ENCODE measurements at regions not wholly inside any gene's neighbourhood (a gene's known extent, or its start where the extent isn't known, plus 50 kb on each side); places are given as distances from the start of the nearest gene placed in this dataset.

DNA sequence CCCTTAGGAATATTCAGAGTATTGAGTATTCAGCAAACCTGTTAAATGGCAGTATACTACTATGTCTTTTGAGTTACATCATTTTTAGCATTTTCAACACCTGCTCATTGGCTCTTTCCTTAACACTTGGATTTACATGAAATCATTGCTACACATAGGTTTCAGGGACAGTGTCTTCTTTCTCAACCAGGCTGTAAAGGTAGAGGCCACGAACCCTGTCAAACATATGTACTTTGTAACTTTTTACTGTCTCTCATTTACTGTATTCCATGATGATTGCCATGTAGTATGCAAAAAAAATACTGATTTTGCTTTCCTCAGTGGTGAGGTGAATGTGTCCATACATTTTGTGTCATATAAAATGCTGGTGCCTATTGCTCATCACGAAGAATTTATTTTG lies 264.4 kb downstream of the SLCO4C1 start:
- Histone ChIP-seq H3K27ac (no peak overlapping the region), H3K4me3 (no peak overlapping the region), H3K4me1 (replicated peaks in 1 of 2) (peaks cover 0 to 3% of the 10 kb centered on the region in 2 donors)
- in situ Hi-C loops (cut with MboI; ENCODE audit: low pct_unique_long_range_greater_than_20kb in 2 of 9, low sequenced_read_pairs in 9 of 9, unreplicated experiment in 9 of 9), result no loop called here
- 0 to 100% (median 66%) methylated on average over 1 to 2 of the region's 2 CpGs; no CpG with 5 or more reads in 4 of the 10 experiments for WGBS, 10 experiments
- no peak for ATAC-seq (replicated peaks in 6 of 8)

DNA sequence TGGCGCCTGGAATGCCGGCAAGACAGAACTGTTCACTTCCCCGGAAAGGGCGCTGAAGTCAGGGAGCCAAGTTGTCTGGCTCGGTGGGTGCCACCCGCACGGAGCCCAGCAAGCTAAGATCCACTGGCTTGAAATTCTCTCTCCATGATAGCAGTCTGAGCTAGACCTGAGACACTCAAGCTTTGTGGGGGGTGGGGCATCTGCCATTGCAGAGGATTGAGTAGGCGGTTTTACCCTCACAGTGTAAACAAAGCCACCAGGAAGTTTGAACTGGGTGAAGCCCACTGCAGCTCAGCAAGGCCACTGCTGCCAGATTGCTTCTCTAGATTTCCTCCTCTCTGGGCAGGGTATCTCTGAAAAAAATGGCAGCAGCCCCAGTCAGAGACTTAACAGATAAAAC lies 277.4 kb downstream of the SLCO4C1 start:
- Histone ChIP-seq H3K4me3 (no peak overlapping the region), H3K27ac (no peak overlapping the region), H3K4me1 (replicated peaks in 1 of 2) (no peaks in the 10 kb centered on the region)
- WGBS, 10 experiments, result 0 to 100% (median 73%) methylated on average over 1 to 8 of the region's 8 CpGs; no CpG with 5 or more reads in 2 of the 10 experiments
- in situ Hi-C loops (cut with MboI; ENCODE audit: low pct_unique_long_range_greater_than_20kb in 2 of 9, low sequenced_read_pairs in 9 of 9, unreplicated experiment in 9 of 9), result no loop called here
- no peak for ATAC-seq (replicated peaks in 6 of 8)

DNA sequence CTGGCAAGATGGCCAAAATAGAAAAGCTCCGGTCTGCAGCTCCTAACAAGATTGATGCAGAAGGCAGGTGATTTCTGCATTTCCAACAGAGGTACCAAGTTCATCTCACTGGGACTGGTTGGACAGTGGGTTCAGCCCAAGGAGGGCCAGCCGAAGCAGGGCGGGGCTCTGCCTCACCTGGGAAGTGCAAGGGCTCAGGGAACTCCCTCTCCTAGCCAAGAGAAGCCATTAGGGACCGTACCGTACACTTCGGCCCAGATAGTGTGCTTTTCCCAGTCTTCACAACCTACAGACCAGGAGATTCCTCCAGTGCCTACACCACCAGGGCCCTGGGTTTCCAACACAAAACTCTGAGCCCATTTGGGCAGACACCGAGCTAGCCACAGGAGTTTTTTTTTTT lies 277.8 kb downstream of the SLCO4C1 start:
- H3K4me3 ChIP-seq, result no peak overlapping the region
- no peak overlapping the region for H3K27ac ChIP-seq
- no peaks in the 10 kb centered on the region for H3K4me1 ChIP-seq (replicated peaks in 1 of 2)
- 9 to 100% (median 81%) methylated on average over 1 to 6 of the region's 7 CpGs; no CpG with 5 or more reads in 2 of the 10 experiments for WGBS, 10 experiments
- in situ Hi-C loops (cut with MboI; ENCODE audit: low pct_unique_long_range_greater_than_20kb in 2 of 9, low sequenced_read_pairs in 9 of 9, unreplicated experiment in 9 of 9), result no loop called here
- no peak for ATAC-seq (replicated peaks in 6 of 8)

DNA sequence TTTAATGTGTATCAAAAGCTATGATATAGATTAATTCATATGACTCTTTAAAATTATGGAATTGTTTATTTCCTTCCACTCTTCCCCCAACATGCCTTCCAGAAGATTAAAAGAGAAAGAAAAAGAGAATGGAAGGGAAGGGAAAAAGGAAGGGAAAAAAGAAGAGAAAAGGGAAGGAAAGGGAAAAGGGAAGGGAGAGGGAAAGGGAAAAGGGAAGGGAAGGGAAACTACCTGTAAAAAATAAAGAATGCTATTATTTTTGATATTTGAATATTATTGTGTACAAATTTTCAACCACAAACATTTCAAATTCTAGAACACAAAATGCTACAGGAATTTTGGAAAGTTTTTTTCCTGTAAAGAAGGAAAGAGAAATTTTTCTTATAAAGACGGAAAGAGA lies 281.7 kb downstream of the SLCO4C1 start:
- no peak overlapping the region for H3K4me3 ChIP-seq
- no peak overlapping the region for H3K27ac ChIP-seq
- 0 to 100% (median 67%) methylated on average over 1 of the region's 1 CpG; no CpG with 5 or more reads in 1 of the 10 experiments for WGBS, 10 experiments
- H3K4me1 ChIP-seq (replicated peaks in 1 of 2), result no peaks in the 10 kb centered on the region
- in situ Hi-C loops (cut with MboI; ENCODE audit: low pct_unique_long_range_greater_than_20kb in 2 of 9, low sequenced_read_pairs in 9 of 9, unreplicated experiment in 9 of 9), result no loop called here
- ATAC-seq (replicated peaks in 6 of 8), result no peak

DNA sequence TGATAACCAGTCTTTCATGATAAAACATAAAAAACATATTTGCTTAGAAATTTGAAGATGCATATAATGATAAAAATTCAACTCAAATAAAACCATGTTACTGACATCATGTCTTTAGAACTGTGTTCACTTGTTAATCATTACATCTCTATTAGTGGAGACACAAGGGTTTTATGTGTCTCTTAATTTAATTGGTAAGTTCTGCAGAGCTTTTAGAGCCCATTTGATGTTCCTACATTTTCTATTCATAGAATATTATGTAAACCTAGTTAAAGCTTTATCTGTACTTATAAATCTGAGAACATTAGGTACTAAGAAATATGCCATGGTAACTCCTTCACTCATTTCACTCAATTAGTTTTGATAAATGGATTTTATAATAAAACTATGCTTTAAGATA lies 285.4 kb downstream of the SLCO4C1 start:
- Histone ChIP-seq H3K4me1 (replicated peaks in 1 of 2) (no peaks in the 10 kb centered on the region), H3K4me3 (no peak overlapping the region), H3K27ac (no peak overlapping the region)
- no peak for ATAC-seq (replicated peaks in 6 of 8)
- in situ Hi-C loops (cut with MboI; ENCODE audit: low pct_unique_long_range_greater_than_20kb in 2 of 9, low sequenced_read_pairs in 9 of 9, unreplicated experiment in 9 of 9), result no loop called here

DNA sequence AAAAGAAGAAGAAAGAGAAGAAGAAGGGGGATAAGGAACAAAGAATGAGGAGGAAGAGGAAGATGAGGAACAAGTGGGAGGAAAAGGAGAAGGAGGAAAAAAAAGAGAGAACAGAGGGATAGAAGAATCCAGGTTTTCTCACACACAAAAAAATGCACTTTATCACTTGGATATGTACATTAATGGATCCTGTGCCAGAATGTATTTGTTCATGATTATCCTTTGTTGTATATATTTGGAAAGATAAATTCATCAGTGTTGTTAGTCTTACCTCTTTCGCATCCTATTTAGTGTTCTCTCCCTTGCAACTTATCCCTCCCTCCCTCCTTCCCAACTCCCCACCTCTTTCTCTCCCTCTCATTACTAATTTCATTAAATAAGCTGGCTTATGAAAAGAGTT lies 298.8 kb downstream of the SLCO4C1 start:
- Histone ChIP-seq H3K4me3 (no peak overlapping the region), H3K27ac (no peak overlapping the region), H3K4me1 (replicated peaks in 1 of 2) (no peaks in the 10 kb centered on the region)
- 21 to 100% (median 82%) methylated on average over 1 of the region's 1 CpG; no CpG with 5 or more reads in 1 of the 10 experiments for WGBS, 10 experiments
- in situ Hi-C loops (cut with MboI; ENCODE audit: low pct_unique_long_range_greater_than_20kb in 2 of 9, low sequenced_read_pairs in 9 of 9, unreplicated experiment in 9 of 9), result no loop called here
- ATAC-seq (replicated peaks in 6 of 8), result no peak

DNA sequence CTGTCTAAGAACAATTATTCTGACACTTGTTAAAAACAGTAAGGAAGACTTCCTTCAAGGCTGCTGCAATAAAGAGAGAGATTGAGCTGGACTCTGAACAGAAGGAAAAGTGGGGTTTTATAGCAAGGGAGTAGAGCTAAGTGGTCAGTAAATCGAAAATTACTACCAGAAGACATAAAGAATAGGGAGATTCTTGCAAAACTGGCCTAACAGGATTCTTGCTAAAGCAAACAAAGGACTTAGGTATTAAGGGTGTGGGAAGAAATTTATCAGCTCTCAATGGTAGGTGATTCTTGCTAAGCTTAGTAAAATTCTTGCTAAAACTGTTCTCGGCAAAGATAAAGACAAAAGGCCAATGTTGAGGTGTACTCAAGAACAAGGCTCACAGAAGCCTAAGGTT lies 300.5 kb downstream of the SLCO4C1 start:
- in situ Hi-C loops (cut with MboI; ENCODE audit: low pct_unique_long_range_greater_than_20kb in 2 of 9, low sequenced_read_pairs in 9 of 9, unreplicated experiment in 9 of 9), result no loop called here
- ATAC-seq (replicated peaks in 6 of 8), result no peak
- Histone ChIP-seq H3K4me1 (replicated peaks in 1 of 2) (no peaks in the 10 kb centered on the region), H3K27ac (no peak overlapping the region), H3K4me3 (no peak overlapping the region)
- WGBS, 10 experiments, result 0 to 92% (median 54%) methylated on average over 1 to 2 of the region's 2 CpGs; no CpG with 5 or more reads in 1 of the 10 experiments

DNA sequence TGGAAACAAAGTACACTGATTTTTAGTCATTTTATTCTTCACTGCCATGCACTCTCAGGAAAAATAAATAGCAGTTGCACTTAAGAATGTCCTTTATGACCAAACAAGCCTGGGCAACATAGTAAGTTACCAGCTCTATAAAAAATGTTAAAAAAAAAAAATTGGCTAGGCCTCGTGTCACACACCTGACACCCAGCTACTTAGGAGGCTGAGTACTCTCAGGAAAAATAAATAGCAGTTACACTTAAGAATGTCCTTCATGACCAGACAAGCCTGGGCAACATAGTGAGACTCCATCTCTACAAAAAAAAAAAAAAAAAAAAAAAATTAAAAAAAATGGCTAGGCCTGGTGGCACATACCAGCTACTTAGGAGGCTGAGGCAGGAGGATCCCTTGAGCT lies 304.6 kb downstream of the SLCO4C1 start:
- no peak for ATAC-seq (replicated peaks in 6 of 8)
- no peaks in the 10 kb centered on the region for H3K4me1 ChIP-seq (replicated peaks in 1 of 2)
- no peak overlapping the region for H3K4me3 ChIP-seq
- in situ Hi-C loops (cut with MboI; ENCODE audit: low pct_unique_long_range_greater_than_20kb in 2 of 9, low sequenced_read_pairs in 9 of 9, unreplicated experiment in 9 of 9), result no loop called here
- H3K27ac ChIP-seq, result no peak overlapping the region
- 0 to 100% (median 78%) methylated on average over 1 of the region's 1 CpG; no CpG with 5 or more reads in 2 of the 10 experiments for WGBS, 10 experiments

DNA sequence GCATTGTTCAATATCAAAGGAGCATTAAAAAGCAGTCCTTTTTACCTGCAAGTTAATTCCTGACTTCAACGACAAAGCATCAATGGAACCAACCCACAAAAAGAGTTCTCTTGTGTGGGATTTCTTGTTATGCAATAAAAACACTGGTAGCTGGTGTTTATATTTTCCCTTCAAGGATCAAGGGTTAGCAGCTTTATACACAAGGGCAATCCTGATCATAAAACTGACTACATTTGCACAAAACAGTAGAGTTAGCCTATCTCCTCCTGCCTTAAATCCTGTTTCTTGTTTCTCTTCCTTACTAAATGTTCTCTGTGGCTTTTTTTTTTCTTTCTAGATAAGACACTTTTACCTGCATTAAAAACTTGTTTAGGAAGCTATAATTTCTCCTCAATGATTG lies 306.4 kb downstream of the SLCO4C1 start:
- Histone ChIP-seq H3K27ac (no peak overlapping the region), H3K4me1 (replicated peaks in 1 of 2) (no peaks in the 10 kb centered on the region), H3K4me3 (no peak overlapping the region)
- WGBS, 10 experiments, result 0 to 100% (median 65%) methylated on average over 1 of the region's 1 CpG; no CpG with 5 or more reads in 4 of the 10 experiments
- no peak for ATAC-seq (replicated peaks in 6 of 8)
- in situ Hi-C loops (cut with MboI; ENCODE audit: low pct_unique_long_range_greater_than_20kb in 2 of 9, low sequenced_read_pairs in 9 of 9, unreplicated experiment in 9 of 9), result no loop called here

DNA sequence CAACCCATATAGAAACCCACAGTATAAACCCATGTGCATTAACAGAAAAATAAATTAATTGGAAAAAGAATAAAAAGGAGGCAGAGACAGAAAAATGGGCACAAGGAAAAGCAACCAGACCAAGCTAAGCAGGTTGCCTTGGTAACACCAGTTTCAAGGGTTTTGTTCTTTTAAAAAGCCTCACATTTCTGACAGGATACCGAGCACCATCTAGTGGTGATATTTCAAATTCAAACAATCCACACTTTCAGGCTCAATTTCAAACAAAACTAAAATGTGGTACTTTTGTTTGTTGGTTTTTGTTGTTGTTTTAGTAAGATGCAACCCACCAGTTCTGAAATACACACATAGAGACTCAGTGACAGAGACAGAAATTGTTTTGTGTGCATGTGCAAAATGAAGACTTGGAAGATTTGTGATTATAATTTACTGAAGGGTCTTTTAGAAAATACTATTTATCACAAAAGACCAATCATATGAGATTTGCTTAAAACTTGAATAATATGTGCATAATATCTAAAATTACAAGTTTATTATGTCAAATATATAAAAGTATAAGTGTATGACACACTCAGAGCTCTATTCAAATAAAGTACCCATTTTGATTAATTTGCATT lies 318.2 kb downstream of the SLCO4C1 start:
- ATAC-seq (replicated peaks in 6 of 8), result peak in 7 of 8 experiments; percentile 36 to 62 (median 43)
- no peak overlapping the region for H3K4me3 ChIP-seq
- in situ Hi-C loops (cut with MboI; ENCODE audit: low pct_unique_long_range_greater_than_20kb in 2 of 9, low sequenced_read_pairs in 9 of 9, unreplicated experiment in 9 of 9), result no loop called here
- peaks cover 0 to 2% of the 10 kb centered on the region in 2 donors for H3K4me1 ChIP-seq (replicated peaks in 1 of 2)
- H3K27ac ChIP-seq, result no peak overlapping the region
- WGBS, 10 experiments, result 0% methylated on average over 1 of the region's 1 CpG; no CpG with 5 or more reads in 3 of the 10 experiments

DNA sequence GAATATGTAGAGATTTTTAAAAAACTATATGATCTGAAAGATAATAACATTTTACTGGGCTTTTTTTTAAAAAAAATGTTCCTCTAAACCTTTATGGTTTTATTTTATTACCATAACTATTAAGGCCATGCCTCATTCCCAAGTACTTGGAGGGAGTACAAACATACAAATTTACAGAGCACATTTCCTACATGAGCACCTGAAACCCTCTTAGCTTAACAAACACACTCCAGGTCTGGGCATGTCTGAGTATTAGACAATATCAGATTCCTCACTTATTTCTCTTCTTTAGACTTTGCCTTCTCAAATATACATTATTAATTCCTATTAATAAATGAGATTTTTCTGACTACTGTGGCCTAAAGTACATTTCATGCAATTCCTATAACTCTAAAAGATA lies 319.2 kb downstream of the SLCO4C1 start:
- no peak for ATAC-seq (replicated peaks in 6 of 8)
- Histone ChIP-seq H3K27ac (no peak overlapping the region), H3K4me1 (replicated peaks in 1 of 2) (peaks cover 0 to 2% of the 10 kb centered on the region in 2 donors), H3K4me3 (no peak overlapping the region)
- in situ Hi-C loops (cut with MboI; ENCODE audit: low pct_unique_long_range_greater_than_20kb in 2 of 9, low sequenced_read_pairs in 9 of 9, unreplicated experiment in 9 of 9), result no loop called here

DNA sequence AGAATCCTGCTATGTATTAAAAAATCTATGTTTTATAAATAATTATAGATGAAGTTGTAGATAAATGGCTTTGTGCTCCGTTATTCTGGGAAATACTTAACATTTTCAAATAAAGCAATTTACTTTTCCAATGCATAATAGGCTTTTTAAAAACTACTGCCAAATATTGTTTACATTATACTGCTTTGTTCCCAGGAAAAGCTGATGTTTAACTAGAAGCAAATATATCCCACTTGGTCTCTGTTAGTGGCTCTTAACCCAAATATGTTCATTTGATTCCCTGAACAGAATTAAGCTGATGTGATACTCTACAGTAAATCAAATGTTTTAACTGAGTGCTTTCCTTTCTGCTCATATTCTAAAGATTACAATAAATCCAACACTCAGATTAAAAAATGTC lies 326.3 kb downstream of the SLCO4C1 start:
- in situ Hi-C loops (cut with MboI; ENCODE audit: low pct_unique_long_range_greater_than_20kb in 2 of 9, low sequenced_read_pairs in 9 of 9, unreplicated experiment in 9 of 9), result no loop called here
- 0 to 100% (median 83%) methylated on average over 1 of the region's 1 CpG; no CpG with 5 or more reads in 1 of the 10 experiments for WGBS, 10 experiments
- H3K4me3 ChIP-seq, result no peak overlapping the region
- H3K27ac ChIP-seq, result no peak overlapping the region
- no peak for ATAC-seq (replicated peaks in 6 of 8)
- peaks cover 0 to 10% of the 10 kb centered on the region in 2 donors for H3K4me1 ChIP-seq (replicated peaks in 1 of 2)

DNA sequence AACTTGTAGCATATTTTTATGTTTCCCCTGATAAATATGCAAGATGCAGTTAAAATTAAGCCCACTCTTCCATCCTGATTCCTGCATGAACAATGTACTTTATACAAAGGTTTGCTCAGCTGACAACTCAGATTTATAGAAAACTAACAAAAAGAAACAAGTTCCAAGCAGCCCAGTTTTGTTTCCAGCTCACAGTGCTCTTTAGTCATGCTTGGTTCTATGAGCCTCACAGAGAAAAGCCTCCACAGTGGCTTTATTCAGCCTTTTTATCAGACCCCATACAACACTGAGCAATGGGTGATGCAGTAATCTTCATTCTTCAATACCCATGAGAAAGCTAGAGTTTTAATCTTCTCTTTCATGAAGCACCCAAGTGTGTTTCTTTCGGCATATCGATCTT lies 329.6 kb downstream of the SLCO4C1 start:
- in situ Hi-C loops (cut with MboI; ENCODE audit: low pct_unique_long_range_greater_than_20kb in 2 of 9, low sequenced_read_pairs in 9 of 9, unreplicated experiment in 9 of 9), result no loop called here
- Histone ChIP-seq H3K4me1 (replicated peaks in 1 of 2) (peaks cover 0 to 10% of the 10 kb centered on the region in 2 donors), H3K4me3 (no peak overlapping the region), H3K27ac (peak overlapping the region; percentile 3 to 60)
- ATAC-seq (replicated peaks in 6 of 8), result peak in 5 of 8 experiments; percentile 82 to 100 (median 91)
- 0 to 94% (median 30%) methylated on average over 1 to 2 of the region's 2 CpGs; no CpG with 5 or more reads in 2 of the 10 experiments for WGBS, 10 experiments

DNA sequence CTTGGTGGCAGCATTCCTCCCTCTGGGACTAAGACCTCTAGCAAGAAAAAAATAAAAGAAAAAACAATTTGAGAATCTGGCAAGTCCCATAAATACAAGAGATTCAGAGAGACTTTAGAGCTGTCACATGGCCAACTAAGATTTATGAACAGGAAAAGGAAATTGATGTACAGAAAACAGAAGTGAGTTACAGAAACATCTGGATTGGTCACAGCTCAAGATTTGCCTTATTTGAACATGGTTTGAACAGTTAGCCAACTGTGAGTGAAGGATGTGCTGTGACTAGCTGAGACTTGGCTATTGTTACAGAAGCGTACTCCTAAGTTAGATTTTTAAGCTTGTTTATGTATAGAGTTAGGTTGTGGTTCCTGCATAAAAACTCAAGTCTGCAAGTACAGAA lies 340.2 kb downstream of the SLCO4C1 start:
- H3K4me1 ChIP-seq (replicated peaks in 1 of 2), result no peaks in the 10 kb centered on the region
- no peak overlapping the region for H3K4me3 ChIP-seq
- no peak overlapping the region for H3K27ac ChIP-seq
- ATAC-seq (replicated peaks in 6 of 8), result no peak
- in situ Hi-C loops (cut with MboI; ENCODE audit: low pct_unique_long_range_greater_than_20kb in 2 of 9, low sequenced_read_pairs in 9 of 9, unreplicated experiment in 9 of 9), result no loop called here
- WGBS, 10 experiments, result 0 to 100% (median 100%) methylated on average over 1 of the region's 1 CpG; no CpG with 5 or more reads in 4 of the 10 experiments
